GM21529 (cell line): ENCODE measurements at regions not wholly inside any gene's neighbourhood (a gene's known extent, or its start where the extent isn't known, plus 50 kb on each side); places are given as distances from the start of the nearest gene placed in this dataset.

Experiments
- ATAC-seq: cut with Tn5 transposase; IDR thresholded peaks from one replicate; pipeline ENCODE4 v1.9.1; 2021; ENCODE audit not compliant: unreplicated experiment

DNA sequence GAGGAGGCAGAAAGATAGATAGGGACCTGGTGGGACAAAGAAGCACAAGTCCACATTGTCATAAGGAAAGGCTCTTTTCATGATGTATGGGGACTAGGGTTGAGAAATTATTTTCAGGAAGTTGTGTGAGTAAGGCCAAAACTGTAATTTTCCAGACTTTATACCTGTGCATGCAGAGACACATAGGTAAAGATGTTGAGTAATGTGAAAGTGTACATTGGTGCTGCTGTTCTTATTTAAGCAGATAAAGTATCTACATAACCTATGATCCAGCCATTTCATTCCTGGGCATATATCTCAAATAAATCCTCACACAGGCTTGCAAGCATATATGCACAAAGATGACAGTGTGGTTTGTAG lies 332.2 kb downstream of the DUSP6 start:
- no peak for ATAC-seq

DNA sequence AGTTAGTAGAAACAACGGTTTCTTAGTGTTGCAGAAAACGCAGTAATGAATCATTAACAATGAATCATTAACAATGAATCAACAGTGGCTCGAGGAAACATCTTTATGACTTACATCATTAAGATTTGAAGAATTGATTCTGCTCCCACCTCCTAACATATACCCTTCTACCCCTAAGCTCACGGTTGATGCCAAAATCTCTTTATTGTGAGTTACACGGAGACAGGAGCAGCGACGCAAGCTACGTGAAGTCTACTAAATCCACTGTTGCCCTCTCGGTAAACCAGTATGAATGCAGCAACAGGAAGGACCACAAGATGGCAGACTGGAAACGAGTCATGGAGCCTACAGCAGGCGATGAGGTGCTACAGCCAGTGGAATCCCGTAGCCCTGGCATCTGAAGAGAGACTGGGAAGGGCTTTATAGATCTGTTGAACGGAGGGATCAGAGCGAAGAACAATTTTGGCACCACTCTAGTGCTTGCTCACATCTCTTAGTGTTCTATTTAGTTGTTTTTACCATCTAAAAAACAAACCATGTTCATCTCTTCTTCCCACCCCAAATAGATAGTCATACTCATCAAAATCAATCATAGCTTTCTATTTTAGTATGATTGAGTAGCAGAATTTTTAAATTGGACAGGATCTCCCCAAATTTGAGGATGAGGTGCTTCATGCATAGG lies 332.7 kb downstream of the DUSP6 start:
- ATAC-seq, result peak; percentile 99

DNA sequence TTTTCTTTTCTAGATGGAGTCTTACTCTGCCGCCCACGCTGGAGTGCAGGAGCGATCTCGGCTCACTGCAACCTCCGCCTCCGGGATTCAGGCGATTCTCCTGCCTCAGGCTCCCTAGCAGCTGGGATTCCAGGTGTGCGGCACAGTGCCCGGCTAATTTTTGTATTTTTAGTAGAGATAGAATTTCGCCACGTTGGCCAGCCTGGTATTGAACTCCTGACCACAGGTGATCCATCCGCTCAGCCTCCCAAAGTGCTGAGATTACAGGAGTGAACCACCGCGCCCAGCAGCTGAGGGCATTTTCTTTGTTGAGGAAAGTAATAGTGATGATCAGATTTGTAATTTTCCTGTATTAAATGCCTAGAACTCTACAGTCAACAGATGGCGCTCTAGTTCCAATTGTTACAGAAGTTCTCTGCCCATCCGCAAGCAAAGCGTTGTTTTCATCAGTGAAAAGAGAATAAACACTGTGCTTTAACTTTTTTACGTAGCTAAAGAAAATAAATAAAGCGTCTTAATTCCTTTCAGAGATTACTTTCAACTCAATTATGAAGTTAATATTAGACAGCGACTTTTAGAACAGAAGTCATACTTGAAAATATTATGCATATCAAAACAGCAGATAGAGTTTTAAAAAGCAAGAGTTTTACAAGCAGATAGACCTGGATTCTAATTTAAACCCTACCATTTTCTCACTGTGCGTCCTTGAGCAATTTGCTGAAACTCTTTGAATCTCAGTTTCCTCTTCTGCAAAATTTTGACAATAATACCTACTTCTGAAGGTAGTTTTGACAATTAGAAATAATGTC lies 335.1 kb downstream of the DUSP6 start:
- ATAC-seq, result peak; percentile 59

DNA sequence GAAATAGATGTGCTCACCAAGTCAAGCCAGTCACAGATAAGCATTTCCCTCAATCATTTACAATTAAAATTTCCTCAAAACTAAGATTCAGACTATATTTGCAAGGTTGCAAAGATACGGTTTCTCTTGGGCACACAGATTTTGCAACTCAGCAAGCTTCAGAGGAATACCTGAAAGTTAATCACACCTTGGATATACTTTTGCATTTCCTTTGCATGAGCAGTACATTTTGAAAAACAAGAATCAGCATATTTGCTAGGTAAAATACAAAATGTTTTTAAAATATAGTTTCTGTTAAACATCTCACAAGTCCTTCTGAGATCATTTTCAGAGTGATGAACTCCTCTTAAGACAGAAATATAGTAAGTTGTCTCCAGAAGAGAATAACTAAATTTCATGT lies 336.9 kb downstream of the DUSP6 start:
- ATAC-seq, result no peak

DNA sequence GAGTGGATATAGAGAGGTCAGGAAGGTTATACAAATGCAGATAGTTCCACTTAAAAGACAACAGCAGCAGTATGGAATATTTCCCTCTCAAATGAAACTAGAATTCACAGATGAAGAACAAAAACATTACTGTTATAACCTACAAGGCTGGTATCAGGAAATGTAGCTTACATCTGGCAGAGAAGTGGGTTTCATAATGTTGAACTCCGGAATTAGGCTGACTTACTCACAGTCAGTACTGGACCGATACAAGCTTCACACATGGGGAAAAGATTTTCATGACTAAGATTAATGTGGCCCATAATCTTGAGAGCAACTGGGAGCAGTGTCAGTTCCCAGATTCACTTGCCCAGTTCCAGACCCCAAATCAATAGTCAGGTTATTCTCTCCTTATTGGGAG lies 353.9 kb downstream of the DUSP6 start:
- ATAC-seq, result no peak

DNA sequence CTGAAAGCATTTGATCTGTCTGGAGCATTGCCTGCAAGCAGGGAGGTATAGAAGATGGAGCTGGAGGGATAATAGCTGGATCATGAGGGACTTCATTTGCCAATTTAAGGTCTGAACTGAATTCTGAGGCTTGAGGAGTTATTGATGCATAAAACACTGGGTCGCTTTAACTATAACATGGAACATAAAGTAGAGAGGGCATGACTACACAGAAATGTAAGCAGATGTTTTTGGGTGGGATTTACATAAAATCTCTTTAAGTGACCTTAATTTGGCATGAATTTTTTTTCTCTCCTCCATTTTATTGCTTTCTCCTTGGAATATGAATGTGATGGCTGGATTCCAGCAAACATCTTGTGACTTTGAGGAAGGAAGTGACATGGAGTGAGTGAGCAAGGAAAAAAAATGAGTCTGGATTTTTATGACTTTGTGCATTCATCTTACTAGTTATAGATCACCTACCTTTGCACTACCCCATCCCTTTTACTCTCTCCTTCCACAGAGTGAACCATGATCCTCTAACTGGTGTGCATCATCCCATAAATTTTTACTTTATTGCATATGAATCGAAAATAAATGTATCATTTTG lies 356.0 kb downstream of the DUSP6 start:
- ATAC-seq, result no peak

DNA sequence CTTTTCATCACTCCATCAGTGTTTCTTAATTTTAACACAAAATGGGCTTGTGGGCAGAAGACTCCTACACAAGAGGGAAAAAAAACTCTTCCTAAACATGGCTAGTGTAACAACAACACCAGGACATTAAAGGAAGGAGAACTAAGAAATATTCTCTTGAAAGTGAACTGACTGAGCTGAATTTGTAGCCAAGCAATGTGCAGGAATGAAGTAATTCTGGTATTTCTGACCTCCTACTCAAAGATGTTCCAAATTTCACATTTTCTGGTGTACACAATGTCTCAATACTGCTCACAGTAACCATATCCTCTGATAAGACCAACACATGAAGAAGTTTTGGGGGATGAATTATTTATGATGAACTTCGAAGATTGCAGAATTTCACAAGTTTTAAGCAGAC lies 357.3 kb downstream of the DUSP6 start:
- ATAC-seq, result no peak

DNA sequence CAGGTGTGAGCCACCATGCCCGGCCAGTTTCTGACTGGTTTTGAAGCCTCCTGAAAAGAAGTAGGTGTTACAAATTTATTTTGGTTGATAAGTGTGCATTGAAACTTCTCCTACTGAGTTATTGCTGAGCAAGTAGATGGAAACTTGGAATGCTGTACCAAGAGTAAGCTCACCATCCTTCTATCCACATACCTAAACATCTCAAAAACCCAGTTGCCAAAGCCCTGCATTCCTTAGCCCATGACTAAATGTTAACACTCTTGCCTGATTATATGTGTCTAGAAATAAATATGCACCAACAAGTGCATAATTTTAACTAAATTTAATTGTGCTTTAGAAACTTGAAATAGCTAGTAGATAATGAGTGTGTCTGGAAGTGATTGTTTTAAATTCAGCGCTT lies 357.8 kb downstream of the DUSP6 start:
- ATAC-seq, result no peak

DNA sequence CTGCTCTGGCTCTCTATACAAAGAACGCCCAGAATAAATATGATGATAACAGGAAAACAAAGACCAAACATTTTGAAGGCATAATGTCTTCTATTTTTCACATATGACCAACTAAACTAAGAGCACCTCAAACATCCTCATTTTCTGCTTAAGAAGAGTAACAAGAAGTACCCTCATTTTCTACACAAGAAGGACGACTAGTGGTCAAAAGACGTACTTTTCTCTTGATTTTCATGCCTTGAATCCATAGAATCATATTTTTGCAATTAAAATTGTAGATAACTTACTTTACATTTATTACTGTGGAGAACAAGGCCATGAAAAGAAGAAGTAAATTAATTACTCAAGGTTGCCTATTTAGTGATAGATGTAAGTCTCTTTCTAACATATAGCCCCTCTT lies 358.6 kb downstream of the DUSP6 start:
- no peak for ATAC-seq

DNA sequence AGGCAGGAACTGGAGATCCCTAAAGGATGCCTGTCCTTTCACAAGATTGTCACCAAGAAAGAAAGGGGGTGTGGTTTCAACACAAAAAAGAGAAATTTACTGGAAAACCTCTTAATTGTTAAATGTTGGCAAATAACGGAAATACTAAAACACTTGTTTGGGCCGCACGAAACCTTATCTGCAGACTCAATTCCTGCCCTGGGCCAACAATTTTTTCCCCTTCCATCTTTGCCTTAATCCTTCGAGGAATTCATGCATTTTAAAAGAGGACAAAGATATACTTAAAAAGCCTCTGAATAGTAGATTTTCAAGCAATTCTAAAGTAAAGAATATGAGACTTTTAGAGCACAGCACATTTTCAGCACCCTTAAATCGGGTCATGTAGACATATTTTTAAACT lies 366.2 kb downstream of the DUSP6 start:
- no peak for ATAC-seq

DNA sequence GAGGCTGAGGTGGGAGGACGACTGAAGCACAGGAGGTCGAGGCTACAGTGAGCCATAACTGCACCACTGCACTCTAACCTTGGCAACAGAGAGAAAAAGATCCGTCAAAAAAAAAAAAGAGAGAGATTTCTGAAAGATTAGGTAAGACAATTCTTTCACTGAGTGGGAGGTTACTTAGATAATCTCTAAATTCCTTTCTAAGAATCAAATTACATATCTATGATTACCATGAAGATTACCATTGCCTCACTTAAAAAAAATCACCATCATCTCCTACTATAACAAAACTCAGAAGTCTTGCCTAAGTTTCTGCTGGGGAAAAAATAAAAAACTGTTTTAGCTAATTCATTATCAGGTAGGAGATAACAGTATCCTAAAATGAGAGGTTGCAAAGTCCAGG lies 366.7 kb downstream of the DUSP6 start:
- ATAC-seq, result no peak

DNA sequence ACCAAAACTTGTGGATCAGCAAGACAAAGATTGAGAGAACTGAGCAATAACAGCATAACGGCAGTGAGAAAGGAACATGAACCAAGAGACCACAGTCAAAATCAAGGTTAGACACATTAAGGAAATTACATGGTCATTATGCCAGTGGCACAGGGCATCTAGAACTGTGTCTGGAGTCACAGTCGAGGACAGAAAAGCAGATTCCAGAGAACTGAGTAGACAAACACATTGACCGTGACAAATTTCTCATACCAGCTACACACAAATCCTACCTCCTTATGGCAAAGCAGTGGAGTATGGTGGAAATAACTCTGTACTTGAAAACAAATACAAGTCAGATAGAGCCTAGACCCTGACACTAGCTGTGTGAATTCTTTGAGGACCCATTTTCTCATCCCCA lies 367.3 kb downstream of the DUSP6 start:
- ATAC-seq, result no peak

DNA sequence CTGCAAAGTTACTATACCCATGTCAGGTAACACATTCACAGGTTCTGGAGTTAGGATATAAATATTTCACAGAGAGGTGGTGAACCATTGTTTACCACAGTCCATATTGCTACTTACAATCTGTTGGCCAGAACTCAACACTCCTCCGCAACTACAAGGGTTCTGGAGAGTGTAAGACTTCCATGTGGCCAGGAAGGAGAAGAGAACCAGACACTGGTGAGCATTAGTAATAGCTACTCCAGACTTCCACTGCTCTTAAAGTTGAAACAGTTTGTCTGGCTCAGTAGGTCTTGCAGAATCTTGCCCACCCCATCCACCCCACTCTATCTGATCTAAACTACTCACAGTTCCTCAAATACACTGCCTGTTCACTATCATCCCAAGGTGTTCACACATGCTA lies 369.6 kb downstream of the DUSP6 start:
- no peak for ATAC-seq

DNA sequence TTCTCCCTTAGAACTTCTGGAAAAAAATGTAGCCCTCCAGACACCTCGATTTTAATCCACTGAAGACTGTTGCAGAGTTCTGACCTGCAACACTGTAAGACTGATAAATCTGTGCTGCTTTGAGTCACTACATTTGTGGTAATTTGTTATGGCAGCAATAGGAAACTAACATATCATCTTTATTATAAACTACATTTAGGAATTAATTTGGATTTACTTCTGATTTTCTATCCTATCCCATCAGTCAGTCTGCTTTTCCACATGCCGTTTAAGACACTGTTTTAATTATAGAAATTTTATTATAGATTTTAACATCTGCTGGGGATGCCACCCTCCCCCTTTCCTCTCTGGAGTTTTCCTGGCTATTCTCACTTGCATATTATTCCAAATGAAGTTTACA lies 375.2 kb downstream of the DUSP6 start:
- ATAC-seq, result no peak

DNA sequence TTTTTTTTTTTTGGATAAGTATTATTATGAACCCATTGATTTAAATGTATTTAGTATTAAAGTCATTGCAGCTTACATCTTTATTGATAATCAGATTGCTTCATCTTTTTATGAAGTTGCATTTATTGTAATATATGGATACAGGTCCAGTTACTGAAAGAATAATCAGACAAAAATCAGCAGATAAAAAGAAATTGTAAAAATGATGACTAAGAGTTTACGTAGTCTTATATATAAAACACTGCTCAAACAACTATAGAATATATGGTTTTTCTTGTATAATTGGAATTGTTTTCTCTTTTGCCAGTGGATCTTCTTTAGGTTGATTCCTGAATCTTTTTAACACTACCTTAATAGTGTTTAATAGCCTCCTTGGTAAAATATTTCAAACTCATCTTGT lies 378.3 kb downstream of the DUSP6 start:
- no peak for ATAC-seq

DNA sequence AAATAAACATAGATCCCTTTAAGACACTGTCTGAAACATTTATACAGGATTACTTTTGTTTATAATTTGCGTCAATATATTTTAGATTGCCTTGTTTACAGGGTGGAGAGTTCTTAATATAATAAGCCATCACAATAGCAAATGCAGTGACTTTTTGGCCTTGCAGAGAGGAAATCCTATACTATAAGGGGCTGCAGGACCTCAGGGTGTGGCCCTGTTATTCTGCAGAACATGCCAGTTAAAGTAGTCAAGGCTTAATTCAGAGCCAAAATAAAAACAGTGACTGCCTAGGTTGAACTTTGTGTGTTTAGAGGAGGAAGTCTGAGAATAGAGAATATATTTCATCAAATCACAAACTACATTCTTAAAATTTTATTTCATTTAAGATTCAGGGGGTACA lies 381.6 kb downstream of the DUSP6 start:
- ATAC-seq, result no peak

DNA sequence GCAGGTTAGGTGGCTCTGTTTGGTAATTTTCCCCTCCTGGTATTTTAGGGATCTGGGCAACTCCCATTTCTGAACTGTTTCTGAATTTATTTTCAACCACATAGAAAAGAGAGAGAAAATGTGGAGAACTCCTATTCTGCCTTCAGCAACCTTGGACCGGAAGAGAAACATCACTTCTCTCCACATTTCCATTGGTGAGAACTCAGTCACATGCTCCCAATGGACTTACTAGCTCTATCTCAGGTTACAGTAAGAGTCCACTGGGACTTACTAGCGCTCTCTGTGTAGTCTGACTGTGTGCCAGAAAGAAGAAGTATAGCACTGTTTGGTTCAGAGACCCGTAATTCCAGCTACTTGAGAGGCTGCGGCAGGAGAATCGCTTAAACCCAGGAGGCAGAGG lies 383.2 kb downstream of the DUSP6 start:
- no peak for ATAC-seq

DNA sequence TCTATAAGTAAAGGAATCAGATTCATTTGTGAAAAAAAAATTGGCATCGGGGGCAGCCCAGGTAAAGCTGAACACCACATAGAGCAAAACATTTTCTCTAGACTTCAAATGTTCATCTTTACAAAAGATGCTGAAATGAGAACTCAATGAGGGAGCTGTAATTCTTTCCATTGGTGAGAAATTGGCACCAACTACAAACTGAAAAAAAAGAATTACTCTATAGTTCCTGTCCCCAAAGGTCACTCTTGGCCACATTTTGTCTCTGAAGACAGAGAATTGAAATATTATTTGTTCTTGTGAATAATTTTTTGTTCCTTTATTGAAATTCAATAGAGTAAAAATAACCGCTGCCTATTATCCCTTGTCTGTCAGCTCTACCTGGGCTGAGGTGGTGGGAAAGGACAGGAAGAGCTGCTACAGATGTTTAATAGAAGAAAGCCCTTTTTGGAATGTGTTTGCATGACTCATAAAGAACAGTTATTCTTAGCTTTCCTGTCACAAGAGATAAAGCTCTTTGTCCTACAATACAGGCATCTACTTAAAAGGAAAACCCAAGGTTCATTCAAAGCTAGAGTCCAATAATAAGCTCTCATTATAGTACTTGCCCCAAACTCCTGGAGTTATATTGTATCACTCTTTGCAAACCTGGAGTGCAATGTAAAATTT lies 380.1 kb upstream of the KITLG start:
- no peak for ATAC-seq

DNA sequence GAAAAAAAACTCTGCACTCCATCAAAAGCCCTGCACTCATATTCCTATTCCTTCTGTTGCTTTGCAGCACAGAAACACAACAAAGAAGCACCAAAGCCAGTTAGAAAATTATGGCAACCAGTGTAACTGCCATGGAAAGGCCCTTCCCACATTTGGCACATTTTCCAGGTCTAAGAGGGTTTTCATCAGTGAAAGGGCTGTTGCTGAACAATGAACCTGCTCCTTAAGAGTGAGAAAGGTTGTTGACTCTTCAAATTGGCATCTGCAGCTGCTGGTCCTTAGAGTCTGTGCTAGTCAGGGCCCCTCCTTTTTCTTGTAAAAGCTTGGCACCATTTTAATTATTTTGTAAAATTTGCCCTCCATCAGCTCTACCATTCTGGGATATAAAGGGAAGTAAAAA lies 378.7 kb upstream of the KITLG start:
- ATAC-seq, result no peak

DNA sequence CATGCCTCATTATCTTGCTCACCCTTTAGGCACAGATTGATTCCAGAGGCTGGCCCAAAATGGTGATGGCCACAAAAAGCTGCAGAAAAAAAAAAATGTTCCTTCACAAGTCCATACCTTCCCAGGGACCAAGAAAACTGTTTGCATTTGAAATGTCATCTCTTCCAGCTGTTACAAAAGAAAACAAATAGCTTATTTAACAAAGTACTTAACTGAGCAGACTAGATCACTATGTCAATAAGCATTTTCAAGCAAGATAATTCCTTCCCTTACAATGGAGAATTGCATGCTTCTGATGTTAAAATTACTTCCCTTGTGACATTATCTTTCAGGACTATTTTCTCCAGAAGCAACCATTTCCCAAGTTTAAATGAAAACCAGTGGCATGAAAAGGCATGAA lies 377.9 kb upstream of the KITLG start:
- no peak for ATAC-seq

DNA sequence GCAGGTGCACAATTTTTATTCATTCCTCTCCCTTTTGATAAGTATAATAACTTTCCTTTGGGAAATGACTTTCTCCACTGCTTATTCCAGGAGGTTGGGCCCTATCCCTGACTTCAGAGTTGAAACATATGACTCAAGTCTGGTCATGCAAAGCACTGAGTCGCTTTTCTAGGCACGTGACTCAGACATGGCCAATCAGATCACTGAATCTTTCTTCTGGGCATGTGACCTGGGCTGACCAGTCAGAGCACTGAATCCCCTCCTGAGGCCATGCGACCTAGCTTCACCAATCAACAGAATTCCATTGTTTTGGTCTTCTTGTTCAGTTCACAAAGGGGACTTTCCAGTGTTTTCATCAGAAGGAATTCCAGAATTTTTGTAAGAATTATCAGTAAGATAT lies 377.1 kb upstream of the KITLG start:
- ATAC-seq, result no peak

DNA sequence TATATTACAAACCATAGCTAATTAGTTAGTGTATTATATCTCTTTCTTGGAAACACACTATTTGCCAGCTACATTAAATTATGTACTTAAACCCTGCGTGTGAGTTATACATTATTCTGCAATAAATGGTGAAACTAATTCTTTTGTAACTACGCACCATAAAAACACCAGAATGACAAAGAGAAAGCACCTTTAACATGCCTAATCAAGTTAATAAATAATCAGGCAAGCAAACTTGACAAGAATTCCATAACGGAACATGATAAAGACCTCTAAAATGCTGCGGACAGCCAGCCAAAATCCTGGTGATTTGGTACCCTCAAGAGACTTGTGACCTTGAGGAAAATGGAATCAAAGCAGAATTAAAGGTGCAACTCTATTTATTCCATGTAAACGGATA lies 375.3 kb upstream of the KITLG start:
- ATAC-seq, result no peak
